ENCODE measurements at regions not wholly inside any gene's neighbourhood (a gene's known extent, or its start where the extent isn't known, plus 50 kb on each side); places are given as distances from the start of the nearest gene placed in this dataset.

DNA sequence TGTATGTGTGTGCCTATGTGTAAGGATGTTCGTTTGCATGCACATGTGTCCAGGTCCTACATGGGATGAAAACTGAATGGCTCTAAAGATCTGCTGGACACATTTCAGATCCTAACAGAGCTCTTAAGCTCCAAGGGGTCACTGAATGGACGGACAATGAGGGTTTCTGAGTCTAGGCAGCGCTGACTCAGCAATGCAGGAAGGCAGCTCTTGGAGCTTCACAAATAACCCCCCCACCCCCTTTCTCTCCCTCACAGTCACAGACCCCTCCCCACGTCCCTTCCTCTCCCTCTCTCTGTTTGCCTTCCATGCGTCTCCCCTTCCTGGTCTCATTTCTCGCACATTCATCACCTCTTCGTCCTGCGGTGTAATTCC is 369.8 kb downstream of the PREX1 start:
- TF ChIP-seq NFRKB (IDR thresholded peaks at IDR 0.05) (no peak), ZNF274 (CRISPR knock-in tag; IDR thresholded peaks at IDR 0.05) (no peak), MYC (CRISPR knock-in tag; IDR thresholded peaks at IDR 0.05; ENCODE audit: borderline replicate concordance) (no peak), EP300 (IDR thresholded peaks at IDR 0.05; ENCODE audit: low read depth in 2 of 2, low read length in 2 of 2) (no peak), EP300 (CRISPR knock-in tag; IDR thresholded peaks at IDR 0.05; ENCODE audit: borderline replicate concordance) (no peak), ARNTL (CRISPR knock-in tag; IDR thresholded peaks at IDR 0.05) (no peak)
- TF ChIP-seq, protein P1, sequence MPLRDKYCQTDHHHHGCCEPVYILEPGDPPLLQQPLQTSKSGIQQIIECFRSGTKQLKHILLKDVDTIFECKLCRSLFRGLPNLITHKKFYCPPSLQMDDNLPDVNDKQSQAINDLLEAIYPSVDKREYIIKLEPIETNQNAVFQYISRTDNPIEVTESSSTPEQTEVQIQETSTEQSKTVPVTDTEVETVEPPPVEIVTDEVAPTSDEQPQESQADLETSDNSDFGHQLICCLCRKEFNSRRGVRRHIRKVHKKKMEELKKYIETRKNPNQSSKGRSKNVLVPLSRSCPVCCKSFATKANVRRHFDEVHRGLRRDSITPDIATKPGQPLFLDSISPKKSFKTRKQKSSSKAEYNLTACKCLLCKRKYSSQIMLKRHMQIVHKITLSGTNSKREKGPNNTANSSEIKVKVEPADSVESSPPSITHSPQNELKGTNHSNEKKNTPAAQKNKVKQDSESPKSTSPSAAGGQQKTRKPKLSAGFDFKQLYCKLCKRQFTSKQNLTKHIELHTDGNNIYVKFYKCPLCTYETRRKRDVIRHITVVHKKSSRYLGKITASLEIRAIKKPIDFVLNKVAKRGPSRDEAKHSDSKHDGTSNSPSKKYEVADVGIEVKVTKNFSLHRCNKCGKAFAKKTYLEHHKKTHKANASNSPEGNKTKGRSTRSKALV (CRISPR knock-in tag; IDR thresholded peaks at IDR 0.05) = no peak
- TF ChIP-seq, protein P2, sequence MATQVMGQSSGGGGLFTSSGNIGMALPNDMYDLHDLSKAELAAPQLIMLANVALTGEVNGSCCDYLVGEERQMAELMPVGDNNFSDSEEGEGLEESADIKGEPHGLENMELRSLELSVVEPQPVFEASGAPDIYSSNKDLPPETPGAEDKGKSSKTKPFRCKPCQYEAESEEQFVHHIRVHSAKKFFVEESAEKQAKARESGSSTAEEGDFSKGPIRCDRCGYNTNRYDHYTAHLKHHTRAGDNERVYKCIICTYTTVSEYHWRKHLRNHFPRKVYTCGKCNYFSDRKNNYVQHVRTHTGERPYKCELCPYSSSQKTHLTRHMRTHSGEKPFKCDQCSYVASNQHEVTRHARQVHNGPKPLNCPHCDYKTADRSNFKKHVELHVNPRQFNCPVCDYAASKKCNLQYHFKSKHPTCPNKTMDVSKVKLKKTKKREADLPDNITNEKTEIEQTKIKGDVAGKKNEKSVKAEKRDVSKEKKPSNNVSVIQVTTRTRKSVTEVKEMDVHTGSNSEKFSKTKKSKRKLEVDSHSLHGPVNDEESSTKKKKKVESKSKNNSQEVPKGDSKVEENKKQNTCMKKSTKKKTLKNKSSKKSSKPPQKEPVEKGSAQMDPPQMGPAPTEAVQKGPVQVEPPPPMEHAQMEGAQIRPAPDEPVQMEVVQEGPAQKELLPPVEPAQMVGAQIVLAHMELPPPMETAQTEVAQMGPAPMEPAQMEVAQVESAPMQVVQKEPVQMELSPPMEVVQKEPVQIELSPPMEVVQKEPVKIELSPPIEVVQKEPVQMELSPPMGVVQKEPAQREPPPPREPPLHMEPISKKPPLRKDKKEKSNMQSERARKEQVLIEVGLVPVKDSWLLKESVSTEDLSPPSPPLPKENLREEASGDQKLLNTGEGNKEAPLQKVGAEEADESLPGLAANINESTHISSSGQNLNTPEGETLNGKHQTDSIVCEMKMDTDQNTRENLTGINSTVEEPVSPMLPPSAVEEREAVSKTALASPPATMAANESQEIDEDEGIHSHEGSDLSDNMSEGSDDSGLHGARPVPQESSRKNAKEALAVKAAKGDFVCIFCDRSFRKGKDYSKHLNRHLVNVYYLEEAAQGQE (IDR thresholded peaks at IDR 0.05; ENCODE audit: borderline replicate concordance in 1 of 2, low read depth in 1 of 2, low read length in 2 of 2) = no peak
- TF ChIP-seq, protein P3, sequence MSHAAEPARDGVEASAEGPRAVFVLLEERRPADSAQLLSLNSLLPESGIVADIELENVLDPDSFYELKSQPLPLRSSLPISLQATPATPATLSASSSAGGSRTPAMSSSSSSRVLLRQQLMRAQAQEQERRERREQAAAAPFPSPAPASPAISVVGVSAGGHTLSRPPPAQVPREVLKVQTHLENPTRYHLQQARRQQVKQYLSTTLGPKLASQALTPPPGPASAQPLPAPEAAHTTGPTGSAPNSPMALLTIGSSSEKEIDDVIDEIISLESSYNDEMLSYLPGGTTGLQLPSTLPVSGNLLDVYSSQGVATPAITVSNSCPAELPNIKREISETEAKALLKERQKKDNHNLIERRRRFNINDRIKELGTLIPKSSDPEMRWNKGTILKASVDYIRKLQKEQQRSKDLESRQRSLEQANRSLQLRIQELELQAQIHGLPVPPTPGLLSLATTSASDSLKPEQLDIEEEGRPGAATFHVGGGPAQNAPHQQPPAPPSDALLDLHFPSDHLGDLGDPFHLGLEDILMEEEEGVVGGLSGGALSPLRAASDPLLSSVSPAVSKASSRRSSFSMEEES (CRISPR knock-in tag; IDR thresholded peaks at IDR 0.05) = no peak
